T-cell (primary cell): ENCODE measurements at regions not wholly inside any gene's neighbourhood (a gene's known extent, or its start where the extent isn't known, plus 50 kb on each side); places are given as distances from the start of the nearest gene placed in this dataset.
"Not testable (repeated sequence)": the region's sequence is repeated elsewhere in the genome, so short reads cannot be mapped to it uniquely, and the experiment has no call there.

Source experiments
- ATAC-seq, 4 experiments: fragments of 200-7000 bp in 3 of 4; fragments of 150-1000 bp in 1 of 4; cut with Tn5 transposase; replicated peaks in 1 of 4; 1 replicate in 3 of 4; 2 replicates in 1 of 4; pipeline ENCODE4 v1.10.0; 2021; ENCODE audit warnings: moderate library complexity in 3 of 4, mild to moderate bottlenecking in 2 of 4, moderate number of reproducible peaks in 1 of 4
- CTCF ChIA-PET, 2 donors: fragments of 300-600 bp; sonication (Branson Sonifier 250); formaldehyde crosslinking; loops; one replicate each; lab custom pipeline; 2022; ENCODE audit warnings: antibody characterized with exemption in 2 of 2; lab: Charles Lee
- POLR2A ChIA-PET, 2 donors: fragments of 300-600 bp; sonication (Branson Sonifier 250); formaldehyde crosslinking; loops; one replicate each; lab custom pipeline; 2022; ENCODE audit warnings: antibody characterized with exemption in 2 of 2; lab: Charles Lee
- DNase-seq, 35 experiments: peaks; one replicate each; pipeline versions ENCODE4 v3.0.0 to v3.0.0-alpha.2; 2013 to 2023
- H3K27ac ChIP-seq: one replicate; pipeline ENCODE4 v1.5.1; 2013; ENCODE audit warnings: low read length
- H3K27me3 ChIP-seq, 2 experiments: replicated peaks in 1 of 2; 1 replicate in 1 of 2; 2 replicates in 1 of 2; pipeline versions ENCODE4 v1.6.1 to v1.7.0; 2013; ENCODE audit warnings: low read length in 1 of 2, mixed read lengths in 1 of 2; ENCODE audit not compliant: control insufficient read depth in 2 of 2, insufficient read depth in 2 of 2; ENCODE audit errors: extremely low read depth in 1 of 2
- H3K36me3 ChIP-seq, 2 donors: 1 replicate in 1 of 2; 2 replicates in 1 of 2; pipeline versions ENCODE4 v1.6.1 to v1.7.0; 2013; ENCODE audit warnings: low read length in 1 of 2; ENCODE audit not compliant: control insufficient read depth in 2 of 2, insufficient read depth in 1 of 2; ENCODE audit errors: extremely low read depth in 1 of 2
- H3K4me1 ChIP-seq, 2 experiments: 1 replicate in 1 of 2; 2 replicates in 1 of 2; pipeline versions ENCODE4 v1.6.1 to v1.7.0; 2013; ENCODE audit warnings: low read length in 2 of 2, mixed read lengths in 1 of 2; ENCODE audit not compliant: insufficient read depth in 2 of 2, control insufficient read depth in 1 of 2; ENCODE audit errors: extremely low read depth in 1 of 2
- H3K4me3 ChIP-seq, 2 donors: 1 replicate in 1 of 2; 2 replicates in 1 of 2; pipeline versions ENCODE4 v1.5.1 to v1.7.0; 2013; ENCODE audit warnings: mild to moderate bottlenecking in 2 of 2, low read length in 1 of 2, moderate library complexity in 1 of 2; ENCODE audit not compliant: control insufficient read depth in 1 of 2; ENCODE audit errors: extremely low read depth in 1 of 2
- H3K9me3 ChIP-seq: 2 replicates; pipeline ENCODE4 v1.7.0; 2013
- H3K27ac Mint-ChIP-seq, 2 donors: one replicate each; pipeline ENCODE4 v1.8.0; 2020 to 2021; ENCODE audit warnings: mild to moderate bottlenecking in 2 of 2, mixed read lengths in 2 of 2
- H3K27me3 Mint-ChIP-seq, 2 donors: one replicate each; pipeline ENCODE4 v1.8.0; 2021 to 2022; ENCODE audit warnings: mixed read lengths in 2 of 2
- H3K36me3 Mint-ChIP-seq: one replicate; pipeline ENCODE4 v1.8.0; 2021; ENCODE audit warnings: mixed read lengths
- H3K4me1 Mint-ChIP-seq, 3 donors: one replicate each; pipeline ENCODE4 v1.8.0; 2020 to 2022; ENCODE audit warnings: mixed read lengths in 3 of 3, mild to moderate bottlenecking in 1 of 3
- H3K4me3 Mint-ChIP-seq, 3 donors: one replicate each; pipeline ENCODE4 v1.8.0; 2020 to 2022; ENCODE audit warnings: mild to moderate bottlenecking in 3 of 3, mixed read lengths in 3 of 3, moderate library complexity in 3 of 3
- H3K9me3 Mint-ChIP-seq, 3 donors: one replicate each; pipeline ENCODE4 v1.8.0; 2020 to 2022; ENCODE audit warnings: mixed read lengths in 3 of 3
- WGBS: methylation state at CpG from one replicate; pipeline ENCODE4 v1.1.5; 2013; ENCODE audit warnings: missing lambda C conversion rate; ENCODE audit not compliant: insufficient coverage; 5-methylcytosine and 5-hydroxymethylcytosine counted together

GRCh38 chr3:26323741-26324140, 298.8 kb upstream of the LRRC3B start:
- H3K4me3 Mint-ChIP-seq, H3K27ac ChIP-seq, DNase-seq, H3K27me3 Mint-ChIP-seq, H3K4me1 Mint-ChIP-seq, H3K4me1 ChIP-seq, H3K27ac Mint-ChIP-seq, ATAC-seq, H3K9me3 ChIP-seq, H3K36me3 ChIP-seq, H3K4me3 ChIP-seq, POLR2A ChIA-PET, H3K27me3 ChIP-seq, CTCF ChIA-PET, H3K36me3 Mint-ChIP-seq: not testable (repeated sequence)
- 77% methylated on average over 4 of the region's 6 CpGs for WGBS
- H3K9me3 Mint-ChIP-seq, result peaks cover 8 to 36% (median 19%) of the 10 kb centered on the region in 3 donors

DNA sequence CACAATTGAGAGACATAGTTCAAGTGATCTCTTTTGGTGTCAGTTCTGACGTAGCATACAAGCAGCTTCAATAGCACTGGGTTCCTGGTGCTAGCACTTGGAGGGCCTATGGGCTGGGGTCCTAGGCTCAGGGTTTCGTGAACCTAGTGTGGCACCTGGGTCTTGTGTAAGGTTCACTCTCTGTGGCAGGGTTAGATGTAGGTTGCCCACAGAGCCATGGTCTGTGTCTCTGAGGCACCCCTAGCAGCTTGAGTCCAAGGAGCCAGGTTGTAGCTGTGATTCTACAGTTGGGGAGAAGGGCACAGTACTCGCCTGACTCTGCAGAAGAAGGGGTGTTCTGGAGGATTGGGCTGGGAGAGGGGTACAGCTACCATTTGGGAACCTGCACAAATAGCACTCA, 282.6 kb upstream of the LRRC3B start:
- no peak overlapping the region for H3K27ac ChIP-seq
- no peaks in the 10 kb centered on the region for H3K36me3 ChIP-seq
- Mint-ChIP-seq H3K4me1 (no peaks in the 10 kb centered on the region), H3K9me3 (peaks cover 0 to 4% (median 0%) of the 10 kb centered on the region in 3 donors), H3K36me3 (no peaks in the 10 kb centered on the region), H3K4me3 (no peak overlapping the region), H3K27me3 (no peaks in the 10 kb centered on the region), H3K27ac (no peak overlapping the region)
- ChIA-PET CTCF (no interaction called here), POLR2A (no interaction called here)
- H3K9me3 ChIP-seq, result no peaks in the 10 kb centered on the region
- 56% methylated on average over 3 of the region's 3 CpGs for WGBS
- H3K4me3 ChIP-seq, result no peak overlapping the region
- no peaks in the 10 kb centered on the region for H3K4me1 ChIP-seq
- no peak for DNase-seq
- peak in 1 of 4 experiments; percentile 13 for ATAC-seq
- no peaks in the 10 kb centered on the region for H3K27me3 ChIP-seq

DNA sequence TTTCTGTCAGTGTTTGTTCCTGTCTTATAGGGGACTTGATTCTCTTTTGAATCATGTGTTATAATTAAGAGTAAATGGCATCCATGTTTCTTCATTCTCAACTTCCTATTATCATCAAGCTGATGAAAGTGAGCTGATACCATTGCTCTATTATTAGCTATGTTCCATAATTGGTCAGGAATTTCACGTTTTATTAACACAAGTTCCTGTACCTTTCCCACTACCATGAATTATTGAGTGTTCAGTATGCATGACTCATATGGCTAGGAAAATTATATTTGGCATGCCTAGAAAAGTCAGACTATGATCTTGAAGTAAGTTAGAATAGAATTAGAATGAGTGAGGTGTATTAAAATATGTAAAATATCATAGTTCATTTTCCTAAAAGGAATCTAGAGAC, 278.9 kb upstream of the LRRC3B start:
- H3K27me3 Mint-ChIP-seq, result no peaks in the 10 kb centered on the region
- Histone ChIP-seq H3K27me3 (no peaks in the 10 kb centered on the region), H3K36me3 (no peaks in the 10 kb centered on the region), H3K27ac (no peak overlapping the region), H3K4me1 (no peaks in the 10 kb centered on the region), H3K9me3 (no peaks in the 10 kb centered on the region), H3K4me3 (no peak overlapping the region)
- no CpG with 5 or more reads among the region's 1 CpG for WGBS
- ChIA-PET CTCF (no interaction called here), POLR2A (no interaction called here)
- DNase-seq, result no peak
- no peaks in the 10 kb centered on the region for H3K36me3 Mint-ChIP-seq
- no peak overlapping the region for H3K4me3 Mint-ChIP-seq
- peaks cover 0 to 18% (median 4%) of the 10 kb centered on the region in 3 donors for H3K9me3 Mint-ChIP-seq
- no peak for ATAC-seq
- H3K4me1 Mint-ChIP-seq, result no peaks in the 10 kb centered on the region
- H3K27ac Mint-ChIP-seq, result no peak overlapping the region

DNA sequence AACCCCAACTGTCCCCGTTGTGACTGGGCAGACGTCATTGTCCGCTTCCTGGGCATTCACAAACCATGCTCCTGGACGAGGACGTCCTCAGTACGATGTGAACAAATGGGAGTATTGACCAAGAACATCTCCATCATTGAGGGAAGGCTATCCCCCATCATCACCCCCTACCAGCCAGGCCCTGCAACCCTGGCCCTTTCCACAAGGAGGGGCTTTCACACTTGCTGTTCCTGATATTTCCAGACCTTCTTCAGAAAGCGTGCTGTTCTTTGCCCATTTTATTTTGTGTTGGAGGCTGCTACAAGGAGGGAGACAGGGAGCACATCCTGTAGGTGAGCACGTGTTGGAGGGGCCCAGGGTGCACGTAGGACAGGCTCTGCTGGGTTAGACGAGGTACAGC, 277.0 kb upstream of the LRRC3B start:
- Histone ChIP-seq H3K27ac (no peak overlapping the region), H3K9me3 (no peaks in the 10 kb centered on the region), H3K36me3 (no peaks in the 10 kb centered on the region), H3K4me3 (no peak overlapping the region), H3K4me1 (no peaks in the 10 kb centered on the region), H3K27me3 (no peaks in the 10 kb centered on the region)
- DNase-seq (no peak), ATAC-seq (no peak)
- no peaks in the 10 kb centered on the region for H3K4me1 Mint-ChIP-seq
- H3K27me3 Mint-ChIP-seq, result no peaks in the 10 kb centered on the region
- WGBS, result 89% methylated on average over 3 of the region's 10 CpGs
- ChIA-PET CTCF (no interaction called here), POLR2A (no interaction called here)
- H3K4me3 Mint-ChIP-seq, result no peak overlapping the region
- H3K27ac Mint-ChIP-seq, result no peak overlapping the region
- no peaks in the 10 kb centered on the region for H3K36me3 Mint-ChIP-seq
- H3K9me3 Mint-ChIP-seq, result peaks cover 0 to 31% (median 10%) of the 10 kb centered on the region in 3 donors

DNA sequence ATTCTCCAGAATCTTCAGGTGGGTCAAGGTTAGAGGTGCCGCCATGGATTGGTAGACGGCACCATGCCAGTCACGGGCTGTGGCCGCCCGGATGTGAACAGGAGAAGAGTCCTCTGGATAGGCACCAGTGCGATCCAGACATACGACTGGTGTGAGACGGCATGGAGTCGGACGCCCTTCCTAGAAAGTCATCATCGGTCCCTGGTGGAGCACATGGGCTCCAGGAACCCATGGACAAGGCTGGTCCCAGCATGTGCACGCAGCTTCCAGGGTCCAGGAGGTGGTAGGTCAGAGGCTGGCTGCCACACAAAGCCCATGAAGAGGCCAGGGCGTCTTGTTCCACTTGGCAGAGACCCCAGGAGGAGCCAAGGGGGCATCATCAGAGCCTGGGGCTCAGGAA, 276.1 kb upstream of the LRRC3B start:
- Mint-ChIP-seq H3K27ac (no peak overlapping the region), H3K4me1 (no peaks in the 10 kb centered on the region), H3K4me3 (no peak overlapping the region), H3K27me3 (no peaks in the 10 kb centered on the region), H3K9me3 (peaks cover 5 to 39% (median 16%) of the 10 kb centered on the region in 3 donors), H3K36me3 (no peaks in the 10 kb centered on the region)
- no peak for DNase-seq
- 87% methylated on average over 13 of the region's 13 CpGs for WGBS
- ChIA-PET CTCF (interaction anchor here in 1 of 2 donors (0.5 kb wide), 1 partner anchor 1384 kb away, joined by 14 read pairs; no protein-coding TSS in a partner anchor), POLR2A (no interaction called here)
- Histone ChIP-seq H3K4me1 (no peaks in the 10 kb centered on the region), H3K27ac (no peak overlapping the region), H3K36me3 (no peaks in the 10 kb centered on the region), H3K9me3 (peaks cover 3% of the 10 kb centered on the region), H3K4me3 (no peak overlapping the region), H3K27me3 (no peaks in the 10 kb centered on the region)
- ATAC-seq, result no peak

DNA sequence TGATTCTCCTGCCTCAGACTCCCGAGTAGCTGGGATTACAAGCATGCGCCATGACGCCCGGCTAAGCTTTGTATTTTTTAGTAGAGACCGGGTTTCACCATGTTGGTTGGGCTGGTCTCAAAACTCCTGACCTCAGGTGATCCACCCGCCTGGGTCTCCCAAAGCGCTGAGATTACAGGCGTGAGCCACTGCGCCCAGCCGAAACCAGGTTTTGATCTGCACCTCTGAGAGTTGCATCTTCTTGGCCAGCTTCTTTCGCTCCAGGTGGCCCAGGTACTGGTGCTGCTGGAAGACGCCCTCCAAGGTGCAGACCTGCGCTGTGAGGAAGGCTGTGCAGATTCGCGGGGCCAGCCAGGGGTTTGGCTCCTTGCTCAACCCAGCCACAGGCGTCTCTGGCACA, 275.4 kb upstream of the LRRC3B start:
- POLR2A ChIA-PET, result no interaction called here
- Mint-ChIP-seq H3K36me3 (no peaks in the 10 kb centered on the region), H3K27me3 (no peaks in the 10 kb centered on the region), H3K9me3 (peaks cover 5 to 39% (median 16%) of the 10 kb centered on the region in 3 donors), H3K27ac (no peak overlapping the region), H3K4me3 (no peak overlapping the region), H3K4me1 (no peaks in the 10 kb centered on the region)
- Histone ChIP-seq H3K9me3 (peaks cover 3% of the 10 kb centered on the region), H3K27me3 (no peaks in the 10 kb centered on the region), H3K4me3 (no peak overlapping the region), H3K27ac (no peak overlapping the region), H3K4me1 (no peaks in the 10 kb centered on the region), H3K36me3 (no peaks in the 10 kb centered on the region)
- DNase-seq, result no peak
- WGBS, result 93% methylated on average over 16 of the region's 16 CpGs
- CTCF ChIA-PET, result no interaction called here
- no peak for ATAC-seq

DNA sequence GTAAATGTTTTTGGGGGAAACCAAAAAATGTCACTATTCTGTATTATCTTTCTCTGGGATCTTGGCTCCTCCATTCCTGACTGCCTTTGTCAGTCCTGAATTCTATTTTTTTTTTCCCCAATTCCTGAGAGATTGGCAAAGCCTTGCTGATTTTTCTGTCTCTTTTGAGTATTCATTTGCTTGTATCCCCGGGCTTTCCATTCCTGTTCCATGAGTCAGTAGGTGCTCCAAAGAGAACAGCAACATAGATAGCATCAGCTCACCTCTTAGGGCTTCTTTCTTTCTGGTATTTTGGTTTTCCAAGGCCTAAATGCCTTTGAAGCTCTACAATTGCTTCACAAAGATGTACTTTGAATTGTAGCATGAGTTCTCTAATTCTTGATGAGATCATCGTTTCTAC, 271.7 kb upstream of the LRRC3B start:
- no peaks in the 10 kb centered on the region for H3K27me3 Mint-ChIP-seq
- DNase-seq, result no peak

More for the DNA sequence above, 271.7 kb upstream of the LRRC3B start:
- H3K9me3 Mint-ChIP-seq, result peaks cover 13 to 43% (median 16%) of the 10 kb centered on the region in 3 donors
- H3K4me3 ChIP-seq, result no peak overlapping the region
- H3K36me3 ChIP-seq, result no peaks in the 10 kb centered on the region
- H3K4me1 Mint-ChIP-seq, result no peaks in the 10 kb centered on the region
- ChIA-PET CTCF (no interaction called here), POLR2A (no interaction called here)
- H3K27ac ChIP-seq, result no peak overlapping the region
- no peaks in the 10 kb centered on the region for H3K36me3 Mint-ChIP-seq
- no peaks in the 10 kb centered on the region for H3K27me3 ChIP-seq
- no peak overlapping the region for H3K4me3 Mint-ChIP-seq
- no peak overlapping the region for H3K27ac Mint-ChIP-seq
- no peak for ATAC-seq
- no peaks in the 10 kb centered on the region for H3K4me1 ChIP-seq
- peaks cover 5% of the 10 kb centered on the region for H3K9me3 ChIP-seq
- WGBS, result 40% methylated on average over 1 of the region's 2 CpGs
